Lung (tissue), 12 donors: ENCODE measurements at regions not wholly inside any gene's neighbourhood (a gene's known extent, or its start where the extent isn't known, plus 50 kb on each side); places are given as distances from the start of the nearest gene placed in this dataset. TPM values are rescaled to one million over a fixed set of nuclear protein-coding genes. Genes with fewer than 3 reads are reported as not detected.
"Not testable (repeated sequence)": the region's sequence is repeated elsewhere in the genome, so short reads cannot be mapped to it uniquely, and the experiment has no call there.

Experiments used
- ATAC-seq: fragments of 200-7000 bp; cut with Tn5 transposase; one replicate; pipeline ENCODE4 v1.9.1; 2020; ENCODE audit warnings: moderate number of reproducible peaks; ENCODE audit not compliant: insufficient read depth, low FRiP score
- DNase-seq, 3 donors: peaks; one replicate each; pipeline ENCODE4 v3.0.0-alpha.2; 2013 to 2017
- H3K27ac ChIP-seq, 2 donors: one replicate each; pipeline ENCODE4 v1.5.1; 2013; ENCODE audit warnings: mild to moderate bottlenecking in 2 of 2, moderate library complexity in 2 of 2, control low read depth in 1 of 2, inconsistent platforms in 1 of 2, low read depth in 1 of 2, low read length in 1 of 2
- H3K27me3 ChIP-seq, 3 donors: one replicate each; pipeline ENCODE4 v1.5.1; 2013; ENCODE audit warnings: low read length in 2 of 3; ENCODE audit not compliant: control insufficient read depth in 3 of 3, insufficient read depth in 3 of 3
- H3K36me3 ChIP-seq, 4 donors: one replicate each; pipeline ENCODE4 v1.5.1; 2013; ENCODE audit warnings: low read length in 4 of 4, mild to moderate bottlenecking in 1 of 4, moderate library complexity in 1 of 4; ENCODE audit not compliant: control insufficient read depth in 4 of 4, insufficient read depth in 4 of 4
- H3K4me1 ChIP-seq, 5 donors: one replicate each; pipeline ENCODE4 v1.5.1; 2013; ENCODE audit warnings: low read length in 5 of 5, mild to moderate bottlenecking in 2 of 5, moderate library complexity in 1 of 5; ENCODE audit not compliant: control insufficient read depth in 5 of 5, insufficient read depth in 5 of 5
- H3K4me3 ChIP-seq: one replicate; pipeline ENCODE4 v1.5.1; 2013; ENCODE audit warnings: mild to moderate bottlenecking, control low read depth, moderate library complexity
- H3K9ac ChIP-seq, 2 donors: one replicate each; pipeline ENCODE4 v1.5.1; 2013; ENCODE audit warnings: low read length in 2 of 2, control low read depth in 1 of 2; ENCODE audit not compliant: insufficient read depth in 1 of 2
- H3K9me3 ChIP-seq, 4 donors: one replicate each; pipeline ENCODE4 v1.5.1; 2013; ENCODE audit warnings: low read length in 3 of 4, mild to moderate bottlenecking in 1 of 4, moderate library complexity in 1 of 4; ENCODE audit not compliant: control insufficient read depth in 4 of 4, insufficient read depth in 3 of 4
- CTCF ChIP-seq: IDR thresholded peaks from 2 replicates; pipeline ENCODE4 v1.5.1; 2012; ENCODE audit warnings: mild to moderate bottlenecking; ENCODE audit errors: control extremely low read depth, extremely low read depth
- WGBS, 2 donors: extraction: QIAGEN DNeasy Blood & Tissue Kit; methylation state at CpG; one replicate each; pipeline ENCODE4 v1.1.7; 2013; 5-methylcytosine and 5-hydroxymethylcytosine counted together
- small RNA-seq: library from RNA; depleted of rRNA; stranded (forward); fragments of <200 nt; gene quantifications from one replicate; pipeline ENCODE3, GENCODE V24; 2014; ENCODE audit warnings: low replicate concordance
- donor health status: control.
- donor health status: control.
- donor health status: Bipolar disorder and iron deficiency.
- donor health status: healthy.
- donor health status: DM: yes; HTN: yes; CAD: no.

- 79 to 87% methylated on average over 3 of the region's 3 CpGs for WGBS, 2 donors
- H3K36me3 ChIP-seq = peaks cover 0 to 4% (median 0%) of the 10 kb centered on the region in 4 donors
These were observed 62.9 kb upstream of the VKORC1L1 start for GRCh38 chr7:65809982-65810288.

GRCh38 chr7:65812281-65812680, 60.6 kb upstream of the VKORC1L1 start:
- no peak for ATAC-seq
- TF ChIP-seq CTCF = no peak

More at GRCh38 chr7:65809982-65810288, 62.9 kb upstream of the VKORC1L1 start:
- H3K27me3 ChIP-seq = no peaks in the 10 kb centered on the region
- DNase-seq (no peak), ATAC-seq (no peak)
- no peaks in the 10 kb centered on the region for H3K4me1 ChIP-seq
- no peak overlapping the region for H3K9ac ChIP-seq
- H3K4me3 ChIP-seq = no peak overlapping the region
- TF ChIP-seq CTCF = no peak
- H3K27ac ChIP-seq = no peak overlapping the region
- peaks cover 0 to 1% (median 0%) of the 10 kb centered on the region in 4 donors for H3K9me3 ChIP-seq

DNA sequence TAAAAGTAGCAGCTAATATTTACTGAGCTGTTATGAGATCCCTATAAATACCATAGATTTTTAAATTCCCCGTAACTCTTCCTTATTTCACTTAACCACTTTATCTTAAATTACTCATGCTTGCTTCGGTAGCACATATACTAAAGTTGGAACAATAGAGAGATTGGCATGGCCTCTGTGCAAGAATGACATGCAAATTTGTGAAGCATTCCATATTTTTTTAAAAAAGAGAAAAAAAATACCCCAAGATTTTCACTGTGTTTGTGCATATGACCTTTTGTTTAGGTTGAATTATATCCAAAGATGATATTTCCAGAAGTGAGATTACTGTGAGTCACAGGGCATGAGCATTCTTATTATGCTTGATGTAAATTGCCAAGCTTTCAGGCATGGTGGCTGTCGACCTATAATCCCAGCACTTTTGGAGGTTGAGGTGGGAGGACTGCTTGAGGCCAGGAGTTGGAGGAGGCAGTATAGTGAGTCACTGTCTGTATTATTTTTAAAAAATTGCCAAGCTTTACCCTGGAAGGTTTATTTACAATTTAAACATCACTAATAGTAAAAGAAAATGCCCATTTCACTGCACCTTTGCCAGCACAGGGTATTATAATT, 58.2 kb upstream of the VKORC1L1 start:
- not testable (repeated sequence) for H3K9ac ChIP-seq, H3K27me3 ChIP-seq, H3K36me3 ChIP-seq, H3K27ac ChIP-seq, H3K4me1 ChIP-seq, H3K4me3 ChIP-seq, H3K9me3 ChIP-seq, ATAC-seq, DNase-seq
- 79 to 82% methylated on average over 3 of the region's 3 CpGs for WGBS, 2 donors

More at GRCh38 chr7:65812281-65812680, 60.6 kb upstream of the VKORC1L1 start:
- H3K4me3 ChIP-seq = no peak overlapping the region
- no peak overlapping the region for H3K27ac ChIP-seq
- 87 to 91% methylated on average over 5 of the region's 5 CpGs for WGBS, 2 donors
- H3K4me1 ChIP-seq = no peaks in the 10 kb centered on the region
- peaks cover 0 to 1% (median 0%) of the 10 kb centered on the region in 4 donors for H3K9me3 ChIP-seq
- H3K27me3 ChIP-seq = no peaks in the 10 kb centered on the region
- peaks cover 0 to 4% (median 0%) of the 10 kb centered on the region in 4 donors for H3K36me3 ChIP-seq
- DNase-seq = no peak
- no peak overlapping the region for H3K9ac ChIP-seq

GRCh38 chr7:65820287-65820950, 52.5 kb upstream of the VKORC1L1 start:
- peaks cover 0 to 1% (median 0%) of the 10 kb centered on the region in 4 donors for H3K9me3 ChIP-seq
- no peaks in the 10 kb centered on the region for H3K27me3 ChIP-seq
- TF ChIP-seq CTCF = no peak
- H3K4me1 ChIP-seq = no peaks in the 10 kb centered on the region
- H3K4me3 ChIP-seq = no peak overlapping the region
- H3K27ac ChIP-seq = no peak overlapping the region
- ATAC-seq (no peak), DNase-seq (peak in 2 of 3 donors; percentile 14 to 23)
- no peaks in the 10 kb centered on the region for H3K36me3 ChIP-seq
- 43 to 52% methylated on average over 4 of the region's 4 CpGs for WGBS, 2 donors
- no peak overlapping the region for H3K9ac ChIP-seq

Small RNAs in the stretch of these regions (small RNA-seq; reads per million reads assigned to genes)
- gene AC114501.1 (not detected), gene RNU6-912P (not detected), gene SNORA15B-2 (not detected), gene SNORA22 (not detected)
